CD4-positive, alpha-beta T cell treated with Interleukin-6 at 100 ng/mL for 8 hours (primary cell): ENCODE measurements at regions not wholly inside any gene's neighbourhood (a gene's known extent, or its start where the extent isn't known, plus 50 kb on each side); places are given as distances from the start of the nearest gene placed in this dataset.

Experiments
- DNase-seq: peaks from one replicate; pipeline ENCODE4 v3.0.0-alpha.2; 2020; ENCODE audit warnings: mixed read lengths, low spot score

- no peak for DNase-seq
These were observed 248.3 kb upstream of the CAMK1G start for GRCh38 chr1:209335178-209335577.

- DNase-seq: no peak
These were observed 242.4 kb upstream of the CAMK1G start for GRCh38 chr1:209341146-209341545.

GRCh38 chr1:209341673-209342420, 241.7 kb upstream of the CAMK1G start:
- DNase-seq: no peak

- DNase-seq: no peak
These were observed 240.9 kb upstream of the CAMK1G start for GRCh38 chr1:209342441-209343175.

- no peak for DNase-seq
These were observed 240.0 kb upstream of the CAMK1G start for GRCh38 chr1:209343511-209343910.

GRCh38 chr1:209344156-209344555, 239.4 kb upstream of the CAMK1G start:
- no peak for DNase-seq

- DNase-seq: no peak
These were observed 233.9 kb upstream of the CAMK1G start for GRCh38 chr1:209349363-209350308.

GRCh38 chr1:209353053-209353452, 230.5 kb upstream of the CAMK1G start:
- no peak for DNase-seq

GRCh38 chr1:209354111-209354839, 229.2 kb upstream of the CAMK1G start:
- peak; percentile 9 for DNase-seq

- no peak for DNase-seq
These were observed 228.7 kb upstream of the CAMK1G start for GRCh38 chr1:209354840-209355165.

- DNase-seq: no peak
These were observed 228.1 kb upstream of the CAMK1G start for GRCh38 chr1:209355415-209355814.

- DNase-seq: no peak
These were observed 226.5 kb upstream of the CAMK1G start for GRCh38 chr1:209356976-209357377.

GRCh38 chr1:209363112-209363511, 220.4 kb upstream of the CAMK1G start:
- no peak for DNase-seq

GRCh38 chr1:209364716-209365115, 218.8 kb upstream of the CAMK1G start:
- no peak for DNase-seq

- DNase-seq: no peak
These were observed 216.3 kb upstream of the CAMK1G start for GRCh38 chr1:209367061-209367772.

- DNase-seq: no peak
These were observed 214.5 kb upstream of the CAMK1G start for GRCh38 chr1:209368864-209369598.

GRCh38 chr1:209370241-209370995, 213.1 kb upstream of the CAMK1G start:
- no peak for DNase-seq

GRCh38 chr1:209375097-209375496, 208.4 kb upstream of the CAMK1G start:
- DNase-seq: no peak

- DNase-seq: no peak
These were observed 207.7 kb upstream of the CAMK1G start for GRCh38 chr1:209375671-209376365.
